Chondrocyte (in vitro differentiated cells): ENCODE measurements at regions not wholly inside any gene's neighbourhood (a gene's known extent, or its start where the extent isn't known, plus 50 kb on each side); places are given as distances from the start of the nearest gene placed in this dataset.

ENCODE experiments used
- DNase-seq: peaks from one replicate; pipeline ENCODE4 v3.0.0; 2021; ENCODE audit warnings: mixed read lengths, low spot score
- H3K27ac Mint-ChIP-seq: one replicate; pipeline ENCODE4 v1.8.0; 2021; ENCODE audit warnings: mild to moderate bottlenecking, moderate library complexity, mixed read lengths; ENCODE audit not compliant: unreplicated experiment
- H3K27me3 Mint-ChIP-seq: 2 replicates; pipeline ENCODE4 v1.8.0; 2021; ENCODE audit warnings: low read depth, mixed read lengths
- H3K36me3 Mint-ChIP-seq: 2 replicates; pipeline ENCODE4 v1.8.0; 2021; ENCODE audit warnings: low read depth, mixed read lengths
- H3K4me1 Mint-ChIP-seq: 2 replicates; pipeline ENCODE4 v1.8.0; 2021; ENCODE audit warnings: low read depth, mild to moderate bottlenecking, mixed read lengths
- H3K4me3 Mint-ChIP-seq: one replicate; pipeline ENCODE4 v1.8.0; 2021; ENCODE audit warnings: mild to moderate bottlenecking, moderate library complexity, mixed read lengths; ENCODE audit not compliant: unreplicated experiment
- H3K9me3 Mint-ChIP-seq: 2 replicates; pipeline ENCODE4 v1.8.0; 2021; ENCODE audit warnings: low read depth, mixed read lengths
- CTCF ChIP-seq: fragments of 200-600 bp; sonication (generic); IDR thresholded peaks from 2 replicates; pipeline ENCODE4 v1.5.0; 2021; ENCODE audit warnings: antibody characterized with exemption, mild to moderate bottlenecking, moderate library complexity

- no peak for TF ChIP-seq CTCF
- DNase-seq, result no peak
- peaks cover 3% of the 10 kb centered on the region for H3K36me3 Mint-ChIP-seq
- H3K27me3 Mint-ChIP-seq, result peaks cover 13% of the 10 kb centered on the region
- H3K27ac Mint-ChIP-seq, result no peak overlapping the region
- H3K9me3 Mint-ChIP-seq, result peaks cover 37% of the 10 kb centered on the region
- no peaks in the 10 kb centered on the region for H3K4me1 Mint-ChIP-seq
- H3K4me3 Mint-ChIP-seq, result no peak overlapping the region
Observed at GRCh38 chr9:93874242-93874641, 80.9 kb downstream of the BARX1 start.

DNA sequence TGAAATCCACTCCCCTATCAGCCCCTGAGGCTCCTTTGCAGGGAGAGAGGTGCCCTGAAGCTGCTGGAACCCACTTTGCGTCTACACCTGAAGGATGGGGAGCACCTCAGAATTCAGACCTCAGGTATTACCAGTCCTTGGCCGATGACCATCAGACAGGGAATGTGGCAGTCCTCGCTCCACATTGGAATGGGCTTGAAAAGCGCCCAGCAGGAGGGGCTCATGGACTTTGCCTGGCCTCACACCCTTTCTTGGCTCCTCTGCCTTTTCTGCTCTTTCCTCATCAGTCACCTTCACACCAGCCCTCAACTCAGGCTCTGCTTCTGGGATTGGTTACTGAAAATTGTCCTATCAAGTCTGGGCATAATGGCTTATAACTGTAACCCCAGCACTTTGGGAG is 83.9 kb downstream of the BARX1 start:
- H3K27ac Mint-ChIP-seq, result no peak overlapping the region
- H3K9me3 Mint-ChIP-seq, result peaks cover 27% of the 10 kb centered on the region
- H3K27me3 Mint-ChIP-seq, result peaks cover 18% of the 10 kb centered on the region
- H3K4me1 Mint-ChIP-seq, result no peaks in the 10 kb centered on the region
- no peak overlapping the region for H3K4me3 Mint-ChIP-seq
- DNase-seq, result no peak
- H3K36me3 Mint-ChIP-seq, result peaks cover 3% of the 10 kb centered on the region
- TF ChIP-seq CTCF, result no peak

DNA sequence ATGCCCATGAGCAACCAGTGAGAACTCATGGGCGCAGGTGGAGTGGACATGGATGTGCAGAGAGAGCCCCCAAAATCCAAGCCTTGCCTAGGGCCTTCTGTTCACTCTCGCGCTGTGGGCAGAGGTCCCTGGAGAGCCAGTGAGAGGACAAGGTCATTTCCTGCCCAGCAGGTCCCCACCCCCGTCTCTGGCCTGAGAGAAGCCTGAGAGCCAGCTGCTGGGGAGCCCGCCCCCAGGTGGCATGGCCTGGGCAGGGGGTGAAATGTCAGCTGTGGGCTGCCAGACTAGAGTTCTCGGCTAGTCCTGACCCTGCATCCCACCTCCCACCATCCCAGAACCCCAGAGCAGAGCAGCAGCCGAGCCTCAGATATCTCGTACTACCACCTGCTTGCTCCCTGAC is 85.3 kb downstream of the BARX1 start:
- Mint-ChIP-seq H3K4me3 (no peak overlapping the region), H3K27me3 (peaks cover 22% of the 10 kb centered on the region), H3K4me1 (no peaks in the 10 kb centered on the region), H3K27ac (no peak overlapping the region), H3K9me3 (peaks cover 16% of the 10 kb centered on the region), H3K36me3 (no peaks in the 10 kb centered on the region)
- DNase-seq, result no peak
- TF ChIP-seq CTCF, result no peak

GRCh38 chr9:93869088-93869487 is 86.1 kb downstream of the BARX1 start:
- Mint-ChIP-seq H3K4me1 (no peaks in the 10 kb centered on the region), H3K27ac (no peak overlapping the region), H3K36me3 (peaks cover 1% of the 10 kb centered on the region), H3K9me3 (peaks cover 12% of the 10 kb centered on the region), H3K27me3 (peaks cover 29% of the 10 kb centered on the region), H3K4me3 (no peak overlapping the region)
- no peak for TF ChIP-seq CTCF
- no peak for DNase-seq

DNA sequence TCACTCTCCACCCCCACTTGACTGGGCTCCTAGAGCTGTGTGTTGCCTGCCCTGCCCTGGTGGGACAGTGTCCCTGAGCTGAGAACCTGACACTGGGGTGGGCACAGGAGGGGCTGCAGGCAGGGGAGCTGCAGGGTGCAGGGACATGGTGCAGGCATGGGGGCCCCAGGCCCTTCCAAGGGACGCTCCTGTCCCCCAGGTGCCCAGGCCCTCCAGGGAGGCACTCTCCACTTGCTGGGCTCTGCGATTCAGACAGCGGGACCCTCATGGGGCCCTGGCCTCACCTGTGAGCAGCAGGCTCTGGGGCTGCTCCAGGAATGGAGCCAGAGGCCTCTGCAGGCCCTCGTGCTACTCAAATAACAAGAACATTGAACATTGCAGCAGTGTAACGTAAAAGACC is 89.4 kb downstream of the BARX1 start:
- Mint-ChIP-seq H3K27me3 (peaks cover 26% of the 10 kb centered on the region), H3K9me3 (no peaks in the 10 kb centered on the region), H3K4me1 (no peaks in the 10 kb centered on the region), H3K4me3 (no peak overlapping the region), H3K36me3 (peaks cover 1% of the 10 kb centered on the region), H3K27ac (no peak overlapping the region)
- no peak for TF ChIP-seq CTCF
- no peak for DNase-seq
